Lower leg skin (tissue), 3 donors: ENCODE measurements at regions not wholly inside any gene's neighbourhood (a gene's known extent, or its start where the extent isn't known, plus 50 kb on each side); places are given as distances from the start of the nearest gene placed in this dataset.

Experiments used
- POLR2A ChIP-seq, 2 donors: fragments of 450-650 bp; IDR thresholded peaks; one replicate each; pipeline ENCODE4 v1.6.1; 2016 to 2017; ENCODE audit warnings: antibody characterized with exemption in 2 of 2, mild to moderate bottlenecking in 1 of 2, moderate library complexity in 1 of 2
- TF ChIP-seq, protein P1 (sequence below), 3 donors: fragments of 450-650 bp; IDR thresholded peaks; one replicate each; pipeline ENCODE4 v1.5.1; 2016; ENCODE audit warnings: antibody characterized with exemption in 3 of 3, mild to moderate bottlenecking in 3 of 3, moderate library complexity in 2 of 3

DNA sequence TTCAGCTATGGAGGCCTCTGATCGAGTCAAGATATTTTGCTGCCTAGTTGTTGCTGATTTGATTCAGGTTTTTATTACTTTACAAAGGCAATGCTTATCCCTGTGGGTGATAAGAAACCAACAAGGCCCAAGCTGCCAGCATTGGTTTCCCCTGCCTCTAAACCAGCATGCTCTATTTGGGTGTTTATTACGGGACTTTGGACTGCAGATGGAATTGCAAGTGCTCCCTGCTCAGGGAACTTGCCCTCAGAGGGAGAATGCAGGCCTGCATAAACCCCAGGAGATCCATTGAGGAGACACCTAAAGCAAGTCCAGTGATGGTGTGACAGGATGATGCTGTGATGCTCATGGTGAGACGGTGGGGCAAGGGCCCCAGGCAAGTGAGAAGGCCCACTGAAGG is 172.1 kb downstream of the VAPA start:
- TF ChIP-seq, protein P1, sequence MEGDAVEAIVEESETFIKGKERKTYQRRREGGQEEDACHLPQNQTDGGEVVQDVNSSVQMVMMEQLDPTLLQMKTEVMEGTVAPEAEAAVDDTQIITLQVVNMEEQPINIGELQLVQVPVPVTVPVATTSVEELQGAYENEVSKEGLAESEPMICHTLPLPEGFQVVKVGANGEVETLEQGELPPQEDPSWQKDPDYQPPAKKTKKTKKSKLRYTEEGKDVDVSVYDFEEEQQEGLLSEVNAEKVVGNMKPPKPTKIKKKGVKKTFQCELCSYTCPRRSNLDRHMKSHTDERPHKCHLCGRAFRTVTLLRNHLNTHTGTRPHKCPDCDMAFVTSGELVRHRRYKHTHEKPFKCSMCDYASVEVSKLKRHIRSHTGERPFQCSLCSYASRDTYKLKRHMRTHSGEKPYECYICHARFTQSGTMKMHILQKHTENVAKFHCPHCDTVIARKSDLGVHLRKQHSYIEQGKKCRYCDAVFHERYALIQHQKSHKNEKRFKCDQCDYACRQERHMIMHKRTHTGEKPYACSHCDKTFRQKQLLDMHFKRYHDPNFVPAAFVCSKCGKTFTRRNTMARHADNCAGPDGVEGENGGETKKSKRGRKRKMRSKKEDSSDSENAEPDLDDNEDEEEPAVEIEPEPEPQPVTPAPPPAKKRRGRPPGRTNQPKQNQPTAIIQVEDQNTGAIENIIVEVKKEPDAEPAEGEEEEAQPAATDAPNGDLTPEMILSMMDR (IDR thresholded peaks at IDR 0.05): no peak
- no peak for TF ChIP-seq POLR2A (IDR thresholded peaks at IDR 0.05)
